Brain microvascular endothelial cell (primary cell): ENCODE measurements at regions not wholly inside any gene's neighbourhood (a gene's known extent, or its start where the extent isn't known, plus 50 kb on each side); places are given as distances from the start of the nearest gene placed in this dataset.

Experiments
- DNase-seq: peaks from one replicate; pipeline ENCODE4 v3.0.0-alpha.2; 2020
- H3K27ac ChIP-seq: fragments of 250-450 bp; sonication (Bioruptor Pico); 2 replicates; pipeline ENCODE4 v1.5.1; 2020; ENCODE audit warnings: mild to moderate bottlenecking, moderate library complexity
- H3K27me3 ChIP-seq: fragments of 250-450 bp; sonication (Bioruptor Pico); replicated peaks from 2 replicates; pipeline ENCODE4 v1.5.1; 2020; ENCODE audit warnings: mild to moderate bottlenecking
- H3K36me3 ChIP-seq: fragments of 250-450 bp; sonication (Bioruptor Pico); replicated peaks from 2 replicates; pipeline ENCODE4 v1.5.1; 2020; ENCODE audit warnings: mild to moderate bottlenecking
- H3K4me3 ChIP-seq: 2 replicates; pipeline ENCODE4 v1.5.1; 2011; ENCODE audit warnings: low read depth, mild to moderate bottlenecking, control low read depth, low read length, moderate library complexity
- in situ Hi-C: cut with HindIII; loops from 2 replicates; pipeline ENCODE4 v1.10.0; 2017; ENCODE audit warnings: low sequenced_read_pairs, low pct_ligation_motif_present
- TF ChIP-seq, protein P1 (sequence below): IDR thresholded peaks from 2 replicates; pipeline ENCODE4 v1.5.1; 2011; ENCODE audit warnings: low read depth, mild to moderate bottlenecking, moderate library complexity, low read length, control low read depth, inconsistent platforms; ENCODE audit errors: missing control alignments

DNA sequence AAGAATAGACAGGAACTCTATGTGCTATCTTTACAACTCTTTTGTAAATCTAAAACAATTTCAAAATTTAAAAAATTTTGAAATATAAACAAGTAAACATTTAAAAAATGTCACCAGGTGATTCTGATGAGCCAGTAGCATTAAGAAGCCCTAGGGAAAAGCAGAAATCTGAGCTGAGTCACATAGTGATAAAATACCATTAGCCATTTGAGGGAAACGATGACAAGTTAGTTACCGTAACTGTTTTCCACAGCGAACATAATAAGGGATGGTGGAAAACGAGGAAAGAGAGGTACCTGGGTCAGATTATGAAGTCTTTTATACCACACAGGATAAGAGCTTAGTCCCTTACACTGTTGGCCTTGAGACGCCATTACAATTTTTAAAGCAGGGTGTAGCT lies 55.5 kb downstream of the PRR15 start:
- Histone ChIP-seq H3K4me3 (no peak overlapping the region), H3K27me3 (no peaks in the 10 kb centered on the region), H3K27ac (no peak overlapping the region), H3K36me3 (no peaks in the 10 kb centered on the region)
- in situ Hi-C loops = no loop called here
- DNase-seq = no peak
- TF ChIP-seq, protein P1, sequence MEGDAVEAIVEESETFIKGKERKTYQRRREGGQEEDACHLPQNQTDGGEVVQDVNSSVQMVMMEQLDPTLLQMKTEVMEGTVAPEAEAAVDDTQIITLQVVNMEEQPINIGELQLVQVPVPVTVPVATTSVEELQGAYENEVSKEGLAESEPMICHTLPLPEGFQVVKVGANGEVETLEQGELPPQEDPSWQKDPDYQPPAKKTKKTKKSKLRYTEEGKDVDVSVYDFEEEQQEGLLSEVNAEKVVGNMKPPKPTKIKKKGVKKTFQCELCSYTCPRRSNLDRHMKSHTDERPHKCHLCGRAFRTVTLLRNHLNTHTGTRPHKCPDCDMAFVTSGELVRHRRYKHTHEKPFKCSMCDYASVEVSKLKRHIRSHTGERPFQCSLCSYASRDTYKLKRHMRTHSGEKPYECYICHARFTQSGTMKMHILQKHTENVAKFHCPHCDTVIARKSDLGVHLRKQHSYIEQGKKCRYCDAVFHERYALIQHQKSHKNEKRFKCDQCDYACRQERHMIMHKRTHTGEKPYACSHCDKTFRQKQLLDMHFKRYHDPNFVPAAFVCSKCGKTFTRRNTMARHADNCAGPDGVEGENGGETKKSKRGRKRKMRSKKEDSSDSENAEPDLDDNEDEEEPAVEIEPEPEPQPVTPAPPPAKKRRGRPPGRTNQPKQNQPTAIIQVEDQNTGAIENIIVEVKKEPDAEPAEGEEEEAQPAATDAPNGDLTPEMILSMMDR = no peak

DNA sequence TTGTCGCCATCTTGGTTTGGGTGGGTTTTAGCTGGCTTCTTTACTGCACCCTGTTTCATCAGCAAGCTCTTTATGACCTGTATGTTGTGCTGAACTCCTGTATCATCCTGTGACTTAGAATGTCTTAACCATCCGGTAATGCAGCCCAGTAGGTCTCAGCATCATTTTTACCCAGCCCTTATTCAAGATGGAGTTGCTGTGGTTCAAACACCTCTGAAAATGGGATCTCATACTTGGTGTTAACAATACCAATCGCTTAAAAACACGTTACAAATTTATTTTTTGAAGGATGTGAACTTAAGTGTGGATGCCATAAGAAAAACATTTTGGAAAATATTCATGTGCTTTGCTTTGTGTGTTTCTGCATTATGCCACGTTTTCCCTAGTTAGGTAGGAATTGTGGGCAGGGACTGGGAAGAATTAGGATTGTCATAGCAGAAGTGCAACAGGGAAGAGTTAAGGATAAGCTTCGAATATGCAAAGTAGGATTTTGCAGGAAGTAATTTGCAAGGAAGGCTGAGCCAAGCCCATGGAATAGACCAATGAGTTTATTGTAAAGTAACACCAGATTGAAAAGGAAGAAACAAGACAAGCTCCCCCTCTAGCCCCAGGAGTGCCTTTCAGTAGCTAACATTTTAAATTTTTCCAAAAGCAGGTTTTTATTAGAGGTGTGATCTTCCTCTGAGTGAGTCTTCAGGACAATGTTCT lies 56.4 kb downstream of the PRR15 start:
- TF ChIP-seq, protein P1 = no peak
- no peak overlapping the region for H3K4me3 ChIP-seq
- in situ Hi-C loops = no loop called here
- no peak for DNase-seq
- no peaks in the 10 kb centered on the region for H3K36me3 ChIP-seq
- H3K27me3 ChIP-seq = no peaks in the 10 kb centered on the region
- no peak overlapping the region for H3K27ac ChIP-seq

DNA sequence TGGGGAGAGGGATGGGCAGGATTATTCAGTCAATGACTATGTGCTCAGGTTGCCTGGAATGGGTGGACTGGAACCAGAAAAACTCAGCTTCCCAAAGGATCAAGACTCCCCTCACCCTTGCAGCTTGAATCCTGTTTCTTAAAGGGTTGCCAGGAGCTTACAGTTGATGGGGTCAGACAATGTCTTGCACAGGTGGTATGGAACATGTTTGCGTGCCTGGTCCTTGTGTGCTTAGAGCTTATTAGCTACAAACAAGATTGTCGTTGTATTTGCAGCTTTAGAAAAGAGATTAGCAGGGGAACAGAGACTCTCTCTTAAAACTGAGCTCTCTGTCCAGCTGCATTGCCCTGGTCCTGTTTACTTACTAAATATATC lies 56.9 kb downstream of the PRR15 start:
- Histone ChIP-seq H3K27ac (no peak overlapping the region), H3K36me3 (no peaks in the 10 kb centered on the region), H3K27me3 (no peaks in the 10 kb centered on the region), H3K4me3 (no peak overlapping the region)
- in situ Hi-C loops = no loop called here
- no peak for DNase-seq
- TF ChIP-seq, protein P1 = no peak

DNA sequence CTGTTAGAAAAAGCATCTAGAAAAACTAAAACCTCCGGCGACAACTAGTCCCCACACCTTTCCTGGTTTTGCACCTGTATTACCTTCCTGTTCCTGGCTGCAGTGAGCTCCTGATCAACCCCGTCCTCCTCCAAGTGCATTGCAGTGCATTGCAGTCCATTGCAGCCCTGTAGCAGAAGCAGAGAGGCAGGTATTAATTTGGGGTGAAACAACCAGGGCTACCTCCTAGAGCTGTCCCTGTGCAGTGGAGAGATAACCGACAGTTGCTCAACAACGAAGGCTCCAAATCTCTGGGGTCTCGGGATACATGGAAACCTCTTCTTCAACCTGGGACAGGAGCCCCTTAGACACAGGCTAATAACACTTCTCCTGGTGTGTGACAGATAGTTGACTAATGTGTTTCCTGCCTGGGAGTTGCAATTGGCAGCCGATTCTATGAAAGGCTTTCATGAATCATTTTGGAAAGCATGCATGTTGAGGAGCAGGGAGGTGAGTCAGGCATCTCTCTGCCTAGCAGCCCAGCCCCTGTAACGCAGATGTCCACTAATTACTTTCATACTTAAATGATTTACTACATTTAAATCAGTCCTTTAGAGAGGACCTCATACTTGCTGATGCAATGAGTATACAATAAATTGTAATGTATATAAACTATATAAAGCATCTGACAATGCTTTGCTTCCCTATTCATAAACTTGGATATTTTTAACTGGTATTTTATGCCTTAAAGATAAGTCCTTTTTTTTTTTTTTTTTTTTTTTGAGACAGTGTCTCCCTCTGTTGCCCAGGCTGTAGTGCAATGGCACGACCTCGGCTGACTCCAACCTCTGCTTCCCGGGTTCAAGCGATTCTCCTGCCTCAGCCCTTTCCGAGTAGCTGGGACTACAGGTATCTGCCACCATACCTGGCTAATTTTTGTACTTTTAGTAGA lies 59.0 kb downstream of the PRR15 start:
- Histone ChIP-seq H3K4me3 (no peak overlapping the region), H3K27me3 (no peaks in the 10 kb centered on the region), H3K36me3 (no peaks in the 10 kb centered on the region), H3K27ac (peak overlapping the region; percentile 36)
- TF ChIP-seq, protein P1 = peak; percentile 11
- in situ Hi-C loops = no loop called here
- peak; percentile 91 for DNase-seq

DNA sequence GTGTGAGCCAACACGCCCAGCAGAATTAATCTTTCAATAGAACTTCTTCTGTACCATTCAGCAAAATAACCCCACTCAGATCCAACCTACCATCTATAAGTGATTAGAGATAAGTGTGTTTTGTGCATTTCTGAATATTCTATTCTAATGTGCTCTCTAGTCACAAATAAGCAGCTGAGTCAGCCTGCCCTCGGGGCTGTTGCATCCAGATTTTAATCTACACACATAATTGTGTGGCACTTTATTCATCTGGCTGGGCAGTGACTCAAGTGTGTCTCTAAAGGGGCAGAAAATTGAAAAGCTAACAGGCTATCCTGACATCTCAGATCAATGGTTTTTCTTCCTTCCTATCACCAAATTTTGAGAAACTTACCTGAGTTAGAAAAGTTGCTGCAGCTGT lies 60.3 kb downstream of the PRR15 start:
- H3K4me3 ChIP-seq = no peak overlapping the region
- no peaks in the 10 kb centered on the region for H3K36me3 ChIP-seq
- H3K27ac ChIP-seq = no peak overlapping the region
- H3K27me3 ChIP-seq = no peaks in the 10 kb centered on the region
- in situ Hi-C loops = no loop called here
- DNase-seq = no peak
- TF ChIP-seq, protein P1 = no peak
